HCT116 (cell line): ENCODE measurements at regions not wholly inside any gene's neighbourhood (a gene's known extent, or its start where the extent isn't known, plus 50 kb on each side); places are given as distances from the start of the nearest gene placed in this dataset.

ENCODE experiments used
- ATAC-seq: fragments of 200-7000 bp; cut with Tn5 transposase; 2 replicates; pipeline ENCODE4 v1.9.1; 2020; ENCODE audit warnings: mild to moderate bottlenecking, moderate library complexity
- BruUV-seq: library from RNA; stranded (reverse); fragments of 400-500 nt; replicated peaks from 2 replicates; lab custom pipeline; 2021; lab: Mats Ljungman, UMichigan
- CTCF ChIA-PET: fragments of 300-600 bp; sonication (Branson Sonifier 250); formaldehyde crosslinking; loops from one replicate; lab custom pipeline; 2021; ENCODE audit warnings: antibody characterized with exemption; lab: Charles Lee
- POLR2A ChIA-PET: fragments of 300-600, 350-600 bp; sonication (Branson Sonifier 250); formaldehyde crosslinking; loops from one replicate; lab custom pipeline; 2021; ENCODE audit warnings: antibody characterized with exemption; lab: Charles Lee
- RAD21 ChIA-PET, 2 experiments: fragments of 300-600 bp; sonication (Branson Sonifier 250); formaldehyde crosslinking; loops; one replicate each; lab custom pipeline; 2023; ENCODE audit warnings: low total read pairs in 2 of 2; ENCODE audit not compliant: uncharacterized antibody in 2 of 2, unreplicated experiment in 2 of 2, low non-redundant PET in 1 of 2; lab: Charles Lee
- DNase-seq: peaks from one replicate; pipeline ENCODE4 v3.0.0-alpha.2; 2010; ENCODE audit warnings: low read depth, low spot score
- H2AFZ ChIP-seq: fragments of 200-600 bp; shearing (Covaris generic), sonication (generic); 2 replicates; pipeline ENCODE4 v1.6.1; 2017; ENCODE audit warnings: low read depth, mixed run types, mixed read lengths, antibody characterized with exemption, low read length; ENCODE audit not compliant: poor library complexity, severe bottlenecking
- H3K27ac ChIP-seq: 2 replicates; pipeline ENCODE4 v1.5.1; 2012; ENCODE audit warnings: low read depth, low read length
- H3K27me3 ChIP-seq: fragments of 200-600 bp; sonication (generic); 2 replicates; pipeline ENCODE4 v1.6.1; 2016; ENCODE audit warnings: mixed run types, low read length, mixed read lengths; ENCODE audit not compliant: insufficient read depth
- H3K36me3 ChIP-seq, 2 experiments: fragments of 200-500 bp in 1 of 2; fragments of 200-600 bp in 1 of 2; sonication (Bioruptor generic) in 1 of 2; sonication (generic) in 1 of 2; 2 replicates each; pipeline versions ENCODE4 v1.5.1 to v1.6.1; 2014 to 2016; ENCODE audit warnings: low read length in 2 of 2, inconsistent platforms in 1 of 2, mixed read lengths in 1 of 2, mixed run types in 1 of 2; ENCODE audit not compliant: insufficient read depth in 2 of 2, control insufficient read depth in 1 of 2
- H3K4me1 ChIP-seq, 2 experiments: fragments of 200-600 bp in 1 of 2; sonication (generic) in 1 of 2; 2 replicates each; pipeline versions ENCODE4 v1.5.1 to v1.6.1; 2012 to 2017; ENCODE audit warnings: low read length in 2 of 2, inconsistent platforms in 1 of 2, mild to moderate bottlenecking in 1 of 2, mixed read lengths in 1 of 2, mixed run types in 1 of 2, moderate library complexity in 1 of 2; ENCODE audit not compliant: insufficient read depth in 2 of 2, control insufficient read depth in 1 of 2
- H3K4me2 ChIP-seq: fragments of 200-600 bp; sonication (generic); 2 replicates; pipeline ENCODE4 v1.6.1; 2017; ENCODE audit warnings: mixed run types, low read length, mixed read lengths
- H3K4me3 ChIP-seq, 2 experiments: fragments of 200-600 bp in 1 of 2; sonication (generic) in 1 of 2; replicated peaks in 1 of 2; 2 replicates each; pipeline ENCODE4 v1.5.1; 2011 to 2016; ENCODE audit warnings: low read length in 2 of 2, control low read depth in 1 of 2, low read depth in 1 of 2, mild to moderate bottlenecking in 1 of 2, mixed read lengths in 1 of 2, mixed run types in 1 of 2
- H3K79me2 ChIP-seq: fragments of 200-600 bp; sonication (generic); 2 replicates; pipeline ENCODE4 v1.6.1; 2017; ENCODE audit warnings: mild to moderate bottlenecking, mixed run types, low read length, moderate library complexity, mixed read lengths; ENCODE audit not compliant: insufficient read depth
- H3K9ac ChIP-seq: fragments of 200-600 bp; sonication (generic); 2 replicates; pipeline ENCODE4 v1.6.1; 2016; ENCODE audit warnings: low read length, mixed read lengths
- H3K9me2 ChIP-seq: fragments of 200-600 bp; sonication (generic), shearing (Covaris generic); 2 replicates; pipeline ENCODE4 v1.6.1; 2017; ENCODE audit warnings: mixed run types, mild to moderate bottlenecking, moderate library complexity; ENCODE audit not compliant: insufficient read depth
- H3K9me3 ChIP-seq, 2 experiments: fragments of 200-500 bp in 1 of 2; fragments of 200-600 bp in 1 of 2; sonication (Bioruptor generic) in 1 of 2; sonication (generic) in 1 of 2; 2 replicates each; pipeline ENCODE4 v1.6.1; 2014 to 2017; ENCODE audit warnings: low read length in 2 of 2, mixed read lengths in 2 of 2, inconsistent platforms in 1 of 2, low read depth in 1 of 2, mild to moderate bottlenecking in 1 of 2, mixed run types in 1 of 2, moderate library complexity in 1 of 2; ENCODE audit not compliant: control insufficient read depth in 1 of 2, insufficient read depth in 1 of 2
- H4K20me1 ChIP-seq: fragments of 200-600 bp; sonication (generic), shearing (Covaris generic); 2 replicates; pipeline ENCODE4 v1.6.1; 2017; ENCODE audit warnings: mixed run types, mild to moderate bottlenecking, moderate library complexity; ENCODE audit not compliant: insufficient read depth
- ATF3 ChIP-seq: IDR thresholded peaks from 2 replicates; pipeline ENCODE4 v1.6.1; 2012
- CBX3 ChIP-seq: IDR thresholded peaks from 2 replicates; pipeline ENCODE4 v1.6.1; 2012; ENCODE audit warnings: low read depth
- CEBPB ChIP-seq: IDR thresholded peaks from 2 replicates; pipeline ENCODE4 v1.6.1; 2012; ENCODE audit warnings: low read depth
- EGR1 ChIP-seq: IDR thresholded peaks from 2 replicates; pipeline ENCODE4 v1.6.1; 2012; ENCODE audit warnings: low read depth
- ELF1 ChIP-seq: IDR thresholded peaks from 2 replicates; pipeline ENCODE4 v1.6.1; 2012; ENCODE audit warnings: low read depth, borderline replicate concordance
- EZH2 ChIP-seq: fragments of 200-600 bp; sonication (generic); IDR thresholded peaks from 2 replicates; pipeline ENCODE4 v1.6.1; 2017; ENCODE audit warnings: antibody characterized with exemption, mixed run types
- JUND ChIP-seq: IDR thresholded peaks from 2 replicates; pipeline ENCODE4 v1.6.1; 2012
- MAX ChIP-seq: IDR thresholded peaks from 2 replicates; pipeline ENCODE4 v1.6.1; 2012
- POLR2A ChIP-seq: IDR thresholded peaks from 2 replicates; pipeline ENCODE4 v1.7.0; 2011; ENCODE audit warnings: borderline replicate concordance; ENCODE audit not compliant: insufficient read depth, insufficient read length; ENCODE audit errors: extremely low read depth
- RAD21 ChIP-seq: IDR thresholded peaks from 2 replicates; pipeline ENCODE4 v1.6.1; 2012; ENCODE audit warnings: low read depth, mild to moderate bottlenecking
- REST ChIP-seq: IDR thresholded peaks from 2 replicates; pipeline ENCODE4 v1.6.1; 2012; ENCODE audit warnings: low read depth
- SIN3A ChIP-seq: IDR thresholded peaks from 2 replicates; pipeline ENCODE4 v1.6.1; 2012; ENCODE audit warnings: low read depth
- SP1 ChIP-seq: IDR thresholded peaks from 2 replicates; pipeline ENCODE4 v1.6.1; 2012; ENCODE audit warnings: low read depth
- SRF ChIP-seq: IDR thresholded peaks from 2 replicates; pipeline ENCODE4 v1.6.1; 2012; ENCODE audit warnings: low read depth
- TCF7L2 ChIP-seq: IDR thresholded peaks from 2 replicates; pipeline ENCODE4 v1.7.0; 2011; ENCODE audit warnings: borderline replicate concordance, inconsistent platforms; ENCODE audit not compliant: insufficient read depth, insufficient read length; ENCODE audit errors: extremely low read depth
- YY1 ChIP-seq: IDR thresholded peaks from 2 replicates; pipeline ENCODE4 v1.6.1; 2011; ENCODE audit warnings: low read length, low read depth, moderate library complexity, mild to moderate bottlenecking; ENCODE audit not compliant: insufficient replicate concordance; ENCODE audit errors: extremely low read depth
- ZFX ChIP-seq: fragments of 450-650 bp; IDR thresholded peaks from 2 replicates; pipeline ENCODE4 v1.6.1; 2017
- ZNF274 ChIP-seq: fragments of 200-500 bp; sonication (Bioruptor generic); IDR thresholded peaks from 2 replicates; pipeline ENCODE4 v1.6.1; 2014; ENCODE audit warnings: mild to moderate bottlenecking, low read depth, low read length, inconsistent platforms
- intact Hi-C: fragments of 100-400 bp; cut with micrococcal nuclease; formaldehyde crosslinking; loops from 2 replicates; pipeline ENCODE4 v1.10.0; 2022

GRCh38 chr15:31498756-31499155, 172.1 kb downstream of the KLF13 start:
- DNase-seq = no peak
- H3K9me3 ChIP-seq = no peaks in the 10 kb centered on the region
- intact Hi-C loops = no loop called here
- H3K9me2 ChIP-seq = no peaks in the 10 kb centered on the region
- no peak overlapping the region for H3K9ac ChIP-seq
- POLR2A ChIA-PET = no interaction called here
- CTCF ChIA-PET = interaction anchor here (1.2 kb wide), 1 partner anchor 10 kb away, joined by 10 read pairs; no protein-coding TSS in a partner anchor
- BruUV-seq = no TSS peak
- H3K4me2 ChIP-seq = no peak overlapping the region
- H3K27ac ChIP-seq = no peak overlapping the region
- no peaks in the 10 kb centered on the region for H3K4me1 ChIP-seq
- no peaks in the 10 kb centered on the region for H3K79me2 ChIP-seq
- no peaks in the 10 kb centered on the region for H3K27me3 ChIP-seq
- H3K4me3 ChIP-seq = no peak overlapping the region
- no peaks in the 10 kb centered on the region for H4K20me1 ChIP-seq
- no peak overlapping the region for H2AFZ ChIP-seq
- ATAC-seq = no peak
- H3K36me3 ChIP-seq = no peaks in the 10 kb centered on the region
- RAD21 ChIA-PET = no interaction called here
- TF ChIP-seq ZNF274 (no peak), ZFX (no peak), REST (no peak), SP1 (no peak), JUND (no peak), EZH2 (no peak), EGR1 (no peak), POLR2A (no peak), SRF (no peak), SIN3A (no peak), RAD21 (no peak), CEBPB (no peak), CBX3 (no peak), MAX (no peak), ELF1 (no peak), YY1 (no peak), TCF7L2 (no peak), ATF3 (no peak)
